ENCODE measurements at regions not wholly inside any gene's neighbourhood (a gene's known extent, or its start where the extent isn't known, plus 50 kb on each side); places are given as distances from the start of the nearest gene placed in this dataset.
"Not testable (repeated sequence)": the region's sequence is repeated elsewhere in the genome, so short reads cannot be mapped to it uniquely, and the experiment has no call there.

GRCh38 chr12:9413862-9414261, 193.9 kb downstream of the KLRB1 start:
- not testable (repeated sequence) for H3K27me3 ChIP-seq (ENCODE audit: control insufficient read depth in 1 of 2, insufficient read depth in 2 of 2, low read length in 2 of 2); H3K36me3 ChIP-seq (ENCODE audit: control insufficient read depth in 1 of 2, insufficient read depth in 2 of 2, low read length in 2 of 2); H3K9me3 ChIP-seq (ENCODE audit: control insufficient read depth in 1 of 2, low read length in 2 of 2); H3K9ac ChIP-seq (ENCODE audit: low read depth in 1 of 2, low read length in 2 of 2); H3K4me3 ChIP-seq (ENCODE audit: low read depth in 1 of 2, low read length in 2 of 2); H3K27ac ChIP-seq (ENCODE audit: low read depth, low read length); H3K4me1 ChIP-seq (ENCODE audit: control insufficient read depth in 1 of 2, insufficient read depth in 2 of 2, low read length in 2 of 2)

- not testable (repeated sequence) for H3K4me3 ChIP-seq (ENCODE audit: low read depth in 1 of 2, low read length in 2 of 2); H3K36me3 ChIP-seq (ENCODE audit: control insufficient read depth in 1 of 2, insufficient read depth in 2 of 2, low read length in 2 of 2); H3K9me3 ChIP-seq (ENCODE audit: control insufficient read depth in 1 of 2, low read length in 2 of 2); H3K9ac ChIP-seq (ENCODE audit: low read depth in 1 of 2, low read length in 2 of 2); H3K4me1 ChIP-seq (ENCODE audit: control insufficient read depth in 1 of 2, insufficient read depth in 2 of 2, low read length in 2 of 2); H3K27me3 ChIP-seq (ENCODE audit: control insufficient read depth in 1 of 2, insufficient read depth in 2 of 2, low read length in 2 of 2); H3K27ac ChIP-seq (ENCODE audit: low read depth, low read length)
Measured at GRCh38 chr12:9412459-9412858, 195.3 kb downstream of the KLRB1 start.

GRCh38 chr12:9411616-9412268, 196.0 kb downstream of the KLRB1 start:
- H3K4me1 ChIP-seq (ENCODE audit: control insufficient read depth in 1 of 2, insufficient read depth in 2 of 2, low read length in 2 of 2); H3K4me3 ChIP-seq (ENCODE audit: low read depth in 1 of 2, low read length in 2 of 2); H3K9ac ChIP-seq (ENCODE audit: low read depth in 1 of 2, low read length in 2 of 2); H3K27me3 ChIP-seq (ENCODE audit: control insufficient read depth in 1 of 2, insufficient read depth in 2 of 2, low read length in 2 of 2); H3K27ac ChIP-seq (ENCODE audit: low read depth, low read length); H3K36me3 ChIP-seq (ENCODE audit: control insufficient read depth in 1 of 2, insufficient read depth in 2 of 2, low read length in 2 of 2); H3K9me3 ChIP-seq (ENCODE audit: control insufficient read depth in 1 of 2, low read length in 2 of 2): not testable (repeated sequence)

GRCh38 chr12:9407425-9407748, 199.2 kb upstream of the PZP start:
- H3K27me3 ChIP-seq (ENCODE audit: control insufficient read depth in 1 of 2, insufficient read depth in 2 of 2, low read length in 2 of 2); H3K4me3 ChIP-seq (ENCODE audit: low read depth in 1 of 2, low read length in 2 of 2); H3K9me3 ChIP-seq (ENCODE audit: control insufficient read depth in 1 of 2, low read length in 2 of 2); H3K9ac ChIP-seq (ENCODE audit: low read depth in 1 of 2, low read length in 2 of 2); H3K27ac ChIP-seq (ENCODE audit: low read depth, low read length); H3K4me1 ChIP-seq (ENCODE audit: control insufficient read depth in 1 of 2, insufficient read depth in 2 of 2, low read length in 2 of 2); H3K36me3 ChIP-seq (ENCODE audit: control insufficient read depth in 1 of 2, insufficient read depth in 2 of 2, low read length in 2 of 2): not testable (repeated sequence)

- Histone ChIP-seq H3K36me3 (ENCODE audit: control insufficient read depth in 1 of 2, insufficient read depth in 2 of 2, low read length in 2 of 2) (no peaks in the 10 kb centered on the region), H3K27ac (ENCODE audit: low read depth, low read length) (no peak overlapping the region), H3K9ac (ENCODE audit: low read depth in 1 of 2, low read length in 2 of 2) (no peak overlapping the region), H3K4me3 (ENCODE audit: low read depth in 1 of 2, low read length in 2 of 2) (no peak overlapping the region), H3K4me1 (ENCODE audit: control insufficient read depth in 1 of 2, insufficient read depth in 2 of 2, low read length in 2 of 2) (no peaks in the 10 kb centered on the region), H3K27me3 (ENCODE audit: control insufficient read depth in 1 of 2, insufficient read depth in 2 of 2, low read length in 2 of 2) (no peaks in the 10 kb centered on the region), H3K9me3 (ENCODE audit: control insufficient read depth in 1 of 2, low read length in 2 of 2) (no peaks in the 10 kb centered on the region)
Measured at GRCh38 chr12:9406564-9407424, 198.6 kb upstream of the PZP start.

- Histone ChIP-seq H3K9me3 (ENCODE audit: control insufficient read depth in 1 of 2, low read length in 2 of 2) (no peaks in the 10 kb centered on the region), H3K4me1 (ENCODE audit: control insufficient read depth in 1 of 2, insufficient read depth in 2 of 2, low read length in 2 of 2) (no peaks in the 10 kb centered on the region), H3K27me3 (ENCODE audit: control insufficient read depth in 1 of 2, insufficient read depth in 2 of 2, low read length in 2 of 2) (no peaks in the 10 kb centered on the region), H3K4me3 (ENCODE audit: low read depth in 1 of 2, low read length in 2 of 2) (no peak overlapping the region), H3K27ac (ENCODE audit: low read depth, low read length) (no peak overlapping the region), H3K9ac (ENCODE audit: low read depth in 1 of 2, low read length in 2 of 2) (no peak overlapping the region), H3K36me3 (ENCODE audit: control insufficient read depth in 1 of 2, insufficient read depth in 2 of 2, low read length in 2 of 2) (no peaks in the 10 kb centered on the region)
Measured at GRCh38 chr12:9405886-9406563, 197.8 kb upstream of the PZP start.

- H3K36me3 ChIP-seq (ENCODE audit: control insufficient read depth in 1 of 2, insufficient read depth in 2 of 2, low read length in 2 of 2): no peaks in the 10 kb centered on the region
- no peak overlapping the region for H3K4me3 ChIP-seq (ENCODE audit: low read depth in 1 of 2, low read length in 2 of 2)
- no peaks in the 10 kb centered on the region for H3K4me1 ChIP-seq (ENCODE audit: control insufficient read depth in 1 of 2, insufficient read depth in 2 of 2, low read length in 2 of 2)
- H3K9ac ChIP-seq (ENCODE audit: low read depth in 1 of 2, low read length in 2 of 2): no peak overlapping the region
- no peak overlapping the region for H3K27ac ChIP-seq (ENCODE audit: low read depth, low read length)
- H3K9me3 ChIP-seq (ENCODE audit: control insufficient read depth in 1 of 2, low read length in 2 of 2): no peaks in the 10 kb centered on the region
- H3K27me3 ChIP-seq (ENCODE audit: control insufficient read depth in 1 of 2, insufficient read depth in 2 of 2, low read length in 2 of 2): no peaks in the 10 kb centered on the region
Measured at GRCh38 chr12:9404469-9405260, 196.5 kb upstream of the PZP start.

- H3K4me1 ChIP-seq (ENCODE audit: control insufficient read depth in 1 of 2, insufficient read depth in 2 of 2, low read length in 2 of 2): no peaks in the 10 kb centered on the region
- H3K36me3 ChIP-seq (ENCODE audit: control insufficient read depth in 1 of 2, insufficient read depth in 2 of 2, low read length in 2 of 2): no peaks in the 10 kb centered on the region
- H3K27me3 ChIP-seq (ENCODE audit: control insufficient read depth in 1 of 2, insufficient read depth in 2 of 2, low read length in 2 of 2): no peaks in the 10 kb centered on the region
Measured at GRCh38 chr12:9404031-9404430, 195.8 kb upstream of the PZP start.

GRCh38 chr12:9402432-9403040, 194.3 kb upstream of the PZP start:
- not testable (repeated sequence) for H3K9ac ChIP-seq (ENCODE audit: low read depth in 1 of 2, low read length in 2 of 2); H3K27ac ChIP-seq (ENCODE audit: low read depth, low read length); H3K36me3 ChIP-seq (ENCODE audit: control insufficient read depth in 1 of 2, insufficient read depth in 2 of 2, low read length in 2 of 2)

More at GRCh38 chr12:9404031-9404430, 195.8 kb upstream of the PZP start:
- no peak overlapping the region for H3K27ac ChIP-seq (ENCODE audit: low read depth, low read length)
- no peaks in the 10 kb centered on the region for H3K9me3 ChIP-seq (ENCODE audit: control insufficient read depth in 1 of 2, low read length in 2 of 2)
- H3K4me3 ChIP-seq (ENCODE audit: low read depth in 1 of 2, low read length in 2 of 2): no peak overlapping the region
- no peak overlapping the region for H3K9ac ChIP-seq (ENCODE audit: low read depth in 1 of 2, low read length in 2 of 2)

More at GRCh38 chr12:9402432-9403040, 194.3 kb upstream of the PZP start:
- not testable (repeated sequence) for H3K9me3 ChIP-seq (ENCODE audit: control insufficient read depth in 1 of 2, low read length in 2 of 2); H3K4me1 ChIP-seq (ENCODE audit: control insufficient read depth in 1 of 2, insufficient read depth in 2 of 2, low read length in 2 of 2); H3K4me3 ChIP-seq (ENCODE audit: low read depth in 1 of 2, low read length in 2 of 2); H3K27me3 ChIP-seq (ENCODE audit: control insufficient read depth in 1 of 2, insufficient read depth in 2 of 2, low read length in 2 of 2)

All from duodenal mucosa (tissue), 2 donors.